ENCODE measurements at regions not wholly inside any gene's neighbourhood (a gene's known extent, or its start where the extent isn't known, plus 50 kb on each side); places are given as distances from the start of the nearest gene placed in this dataset.

DNA sequence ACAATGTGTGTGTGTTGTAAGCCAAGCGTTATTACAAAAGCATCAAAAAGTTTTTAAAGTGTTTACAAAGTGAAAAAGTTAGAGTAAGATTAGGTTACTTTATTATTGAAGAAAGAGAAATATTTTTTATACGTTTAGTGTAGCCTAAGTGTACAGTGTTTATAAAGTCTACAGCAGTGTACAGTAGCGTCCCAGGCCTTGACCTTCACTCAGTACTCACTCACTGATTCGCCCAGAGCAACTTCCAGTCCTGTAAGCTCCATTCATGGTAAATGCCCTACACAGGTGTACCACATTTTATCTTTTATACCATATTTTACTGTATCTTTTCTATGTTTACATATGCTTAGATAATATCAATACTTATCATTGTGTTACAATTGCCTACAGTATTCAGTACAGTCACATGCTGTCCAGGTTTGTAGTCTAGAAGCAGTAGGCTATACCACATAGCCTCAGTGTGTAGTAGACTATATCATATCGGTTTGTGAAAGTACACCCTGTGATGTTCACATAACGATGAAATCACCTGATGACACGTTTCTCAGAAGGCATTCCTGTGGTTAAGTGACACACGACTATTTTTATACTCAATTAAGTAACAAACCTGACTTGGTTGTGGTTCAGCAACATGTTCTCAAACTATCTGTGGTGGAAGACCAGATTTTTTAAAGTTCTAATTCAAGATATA, 152.0 kb upstream of the EDNRA start:
- Histone ChIP-seq H3K27me3 (ENCODE audit: control insufficient read depth, low read length) (no peaks in the 10 kb centered on the region), H3K9me3 (ENCODE audit: control insufficient read depth, insufficient read depth, low read length) (no peaks in the 10 kb centered on the region), H3K4me1 (ENCODE audit: control insufficient read depth, low read length) (no peaks in the 10 kb centered on the region), H3K79me2 (ENCODE audit: control insufficient read depth, low read length) (no peaks in the 10 kb centered on the region), H3K27ac (ENCODE audit: low read depth, low read length) (no peak overlapping the region), H3K4me3 (ENCODE audit: low read length) (no peak overlapping the region), H4K20me1 (ENCODE audit: control insufficient read depth, insufficient read depth, low read depth, low read length) (no peaks in the 10 kb centered on the region), H3K36me3 (ENCODE audit: control insufficient read depth, low read length) (no peaks in the 10 kb centered on the region), H3F3A (ENCODE audit: control insufficient read depth, insufficient read depth) (no peaks in the 10 kb centered on the region), H3K4me2 (ENCODE audit: low read length) (no peak overlapping the region), H3K9me2 (replicated peaks; ENCODE audit: control insufficient read depth, low read length) (no peaks in the 10 kb centered on the region)
- TF ChIP-seq CTCF (IDR thresholded peaks at IDR 0.05; ENCODE audit: low read depth, low read length, poor library complexity, severe bottlenecking) = no peak

DNA sequence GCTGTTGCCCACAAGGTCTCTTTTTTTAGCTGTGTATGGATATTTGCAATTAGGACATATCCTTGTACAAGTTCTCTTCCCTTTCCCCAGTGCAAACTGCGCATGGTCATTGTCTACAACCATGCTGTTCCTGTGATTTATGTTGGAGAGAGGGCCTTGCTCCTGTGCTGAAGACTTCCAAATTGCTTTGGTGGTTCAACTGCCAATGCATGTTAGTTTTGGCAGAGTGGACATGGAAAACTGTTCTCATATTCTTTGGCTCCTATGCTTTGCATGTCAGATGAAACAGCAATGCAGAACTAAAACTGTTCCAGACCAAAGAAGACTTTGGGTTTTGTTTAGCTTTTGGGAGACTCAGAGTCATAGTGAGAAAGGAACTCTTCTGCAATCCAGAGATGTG, 148.8 kb upstream of the EDNRA start:
- Histone ChIP-seq H3K4me2 (ENCODE audit: low read length) (no peak overlapping the region), H4K20me1 (ENCODE audit: control insufficient read depth, insufficient read depth, low read depth, low read length) (no peaks in the 10 kb centered on the region)

DNA sequence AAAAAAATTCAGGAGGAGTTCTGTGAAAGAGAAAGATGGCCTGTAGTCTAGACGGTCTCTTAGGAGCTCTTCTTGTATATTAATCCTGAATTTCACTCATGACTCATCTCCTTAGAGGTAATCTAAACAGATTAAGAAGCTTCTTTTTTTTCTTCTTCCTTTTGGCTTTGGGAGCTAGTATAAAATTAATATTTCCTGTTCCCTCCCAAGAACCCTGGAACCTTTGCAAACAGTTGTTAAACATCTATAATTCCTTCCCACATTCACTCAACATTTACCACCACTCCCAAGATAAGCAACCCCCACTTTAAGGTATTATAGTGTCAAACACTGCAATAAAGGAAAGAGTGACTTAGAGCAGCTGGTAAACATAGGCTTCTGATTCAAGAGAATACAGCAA, 146.4 kb upstream of the EDNRA start:
- TF ChIP-seq CTCF (IDR thresholded peaks at IDR 0.05; ENCODE audit: low read depth, low read length, poor library complexity, severe bottlenecking) (no peak), EZH2phosphoT487 (IDR thresholded peaks at IDR 0.05; ENCODE audit: borderline replicate concordance, low read length) (no peak)
- no peaks in the 10 kb centered on the region for H3K27me3 ChIP-seq (ENCODE audit: control insufficient read depth, low read length)
- H4K20me1 ChIP-seq (ENCODE audit: control insufficient read depth, insufficient read depth, low read depth, low read length) = no peaks in the 10 kb centered on the region
- no peaks in the 10 kb centered on the region for H3F3A ChIP-seq (ENCODE audit: control insufficient read depth, insufficient read depth)
- no peaks in the 10 kb centered on the region for H3K4me1 ChIP-seq (ENCODE audit: control insufficient read depth, low read length)
- no peaks in the 10 kb centered on the region for H3K36me3 ChIP-seq (ENCODE audit: control insufficient read depth, low read length)
- H3K4me2 ChIP-seq (ENCODE audit: low read length) = no peak overlapping the region
- no peaks in the 10 kb centered on the region for H3K79me2 ChIP-seq (ENCODE audit: control insufficient read depth, low read length)
- H3K9me2 ChIP-seq (replicated peaks; ENCODE audit: control insufficient read depth, low read length) = no peaks in the 10 kb centered on the region
- no peak overlapping the region for H3K4me3 ChIP-seq (ENCODE audit: low read length)
- H3K27ac ChIP-seq (ENCODE audit: low read depth, low read length) = no peak overlapping the region
- no peaks in the 10 kb centered on the region for H3K9me3 ChIP-seq (ENCODE audit: control insufficient read depth, insufficient read depth, low read length)

More for the DNA sequence above, 148.8 kb upstream of the EDNRA start:
- Histone ChIP-seq H3K36me3 (ENCODE audit: control insufficient read depth, low read length) (no peaks in the 10 kb centered on the region), H3K4me1 (ENCODE audit: control insufficient read depth, low read length) (no peaks in the 10 kb centered on the region), H3K9me2 (replicated peaks; ENCODE audit: control insufficient read depth, low read length) (no peaks in the 10 kb centered on the region), H3K4me3 (ENCODE audit: low read length) (no peak overlapping the region), H3K27me3 (ENCODE audit: control insufficient read depth, low read length) (no peaks in the 10 kb centered on the region), H3K79me2 (ENCODE audit: control insufficient read depth, low read length) (no peaks in the 10 kb centered on the region), H3F3A (ENCODE audit: control insufficient read depth, insufficient read depth) (no peaks in the 10 kb centered on the region), H3K27ac (ENCODE audit: low read depth, low read length) (no peak overlapping the region), H3K9me3 (ENCODE audit: control insufficient read depth, insufficient read depth, low read length) (no peaks in the 10 kb centered on the region)
- TF ChIP-seq EZH2phosphoT487 (IDR thresholded peaks at IDR 0.05; ENCODE audit: borderline replicate concordance, low read length) (no peak), CTCF (IDR thresholded peaks at IDR 0.05; ENCODE audit: low read depth, low read length, poor library complexity, severe bottlenecking) (no peak)

All from DOHH2 (cell line).